Suppressor macrophage (primary cell): ENCODE measurements at regions not wholly inside any gene's neighbourhood (a gene's known extent, or its start where the extent isn't known, plus 50 kb on each side); places are given as distances from the start of the nearest gene placed in this dataset.
"Not testable (repeated sequence)": the region's sequence is repeated elsewhere in the genome, so short reads cannot be mapped to it uniquely, and the experiment has no call there.

ENCODE experiments used
- DNase-seq, 4 experiments: peaks; one replicate each; pipeline ENCODE4 v3.0.0-alpha.2; 2020 to 2022

GRCh38 chr1:82162486-82163420 lies 362.0 kb downstream of the ADGRL2 start:
- DNase-seq: peak in 2 of 4 experiments; percentile 12 to 41

DNA sequence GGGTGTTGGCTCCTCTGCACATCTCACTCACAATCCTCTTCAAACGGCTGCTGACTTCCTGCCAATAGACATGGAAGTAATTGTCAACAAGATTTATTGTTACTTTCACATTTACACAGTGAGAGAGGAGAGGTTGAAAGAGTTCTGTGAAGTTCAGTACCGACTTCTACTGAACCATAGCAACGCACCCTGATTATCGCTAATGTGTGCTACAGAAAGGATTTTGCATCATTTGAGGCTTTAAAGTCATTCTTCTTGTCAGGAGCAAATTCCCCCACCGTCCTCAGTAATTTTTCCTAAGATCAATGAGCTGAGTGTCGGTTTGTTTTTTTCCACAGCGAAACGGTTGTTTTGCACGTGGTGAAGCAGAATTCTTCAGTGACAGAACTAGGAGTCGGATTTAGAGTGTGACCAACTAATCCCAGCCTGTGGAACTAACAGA lies 361.0 kb downstream of the ADGRL2 start:
- DNase-seq: peak in 2 of 4 experiments; percentile 5 to 26

DNA sequence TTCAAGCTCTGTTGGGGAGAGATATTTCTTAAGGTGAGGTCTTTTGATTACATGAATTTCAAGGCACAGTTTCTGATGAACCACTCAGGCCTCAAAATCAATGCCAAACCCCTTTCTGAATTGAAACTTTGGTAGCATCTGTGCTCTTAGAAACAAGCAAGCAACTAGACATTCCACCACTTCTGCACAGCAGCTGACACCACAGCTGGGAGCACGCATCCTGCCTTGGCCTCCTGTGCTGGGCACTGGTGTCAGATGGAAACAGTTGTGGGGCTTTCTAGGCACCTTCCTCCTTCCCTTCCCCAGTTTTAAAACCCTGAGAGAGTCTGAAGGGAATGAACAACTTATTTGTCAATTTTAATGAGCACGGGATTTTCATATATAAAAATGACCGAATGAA lies 360.2 kb downstream of the ADGRL2 start:
- peak in 3 of 4 experiments; percentile 2 to 32 (median 9) for DNase-seq

- peak; percentile 37 to 81 (median 63) for DNase-seq
Observed at GRCh38 chr1:82160036-82160435, 359.3 kb downstream of the ADGRL2 start.

DNA sequence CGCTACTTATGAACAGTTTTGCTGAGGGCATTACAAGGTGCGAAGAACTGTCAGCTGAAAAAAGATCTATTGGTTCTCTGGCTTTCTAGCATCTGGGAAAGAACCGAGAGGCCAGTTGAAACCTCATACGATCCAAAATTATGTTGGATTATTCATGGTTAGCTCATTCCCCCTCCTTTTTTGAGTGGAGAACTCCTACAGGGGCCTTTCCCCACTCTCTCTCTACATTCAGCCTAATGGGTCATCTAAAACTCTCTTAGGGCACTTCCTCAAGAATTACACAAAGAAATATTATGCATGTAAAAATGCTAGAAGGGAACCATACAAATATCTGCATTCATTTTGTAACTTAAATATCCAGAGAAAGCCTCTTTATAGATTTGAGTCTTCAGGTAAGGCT lies 358.2 kb downstream of the ADGRL2 start:
- DNase-seq: peak in 2 of 4 experiments; percentile 17 to 21

DNA sequence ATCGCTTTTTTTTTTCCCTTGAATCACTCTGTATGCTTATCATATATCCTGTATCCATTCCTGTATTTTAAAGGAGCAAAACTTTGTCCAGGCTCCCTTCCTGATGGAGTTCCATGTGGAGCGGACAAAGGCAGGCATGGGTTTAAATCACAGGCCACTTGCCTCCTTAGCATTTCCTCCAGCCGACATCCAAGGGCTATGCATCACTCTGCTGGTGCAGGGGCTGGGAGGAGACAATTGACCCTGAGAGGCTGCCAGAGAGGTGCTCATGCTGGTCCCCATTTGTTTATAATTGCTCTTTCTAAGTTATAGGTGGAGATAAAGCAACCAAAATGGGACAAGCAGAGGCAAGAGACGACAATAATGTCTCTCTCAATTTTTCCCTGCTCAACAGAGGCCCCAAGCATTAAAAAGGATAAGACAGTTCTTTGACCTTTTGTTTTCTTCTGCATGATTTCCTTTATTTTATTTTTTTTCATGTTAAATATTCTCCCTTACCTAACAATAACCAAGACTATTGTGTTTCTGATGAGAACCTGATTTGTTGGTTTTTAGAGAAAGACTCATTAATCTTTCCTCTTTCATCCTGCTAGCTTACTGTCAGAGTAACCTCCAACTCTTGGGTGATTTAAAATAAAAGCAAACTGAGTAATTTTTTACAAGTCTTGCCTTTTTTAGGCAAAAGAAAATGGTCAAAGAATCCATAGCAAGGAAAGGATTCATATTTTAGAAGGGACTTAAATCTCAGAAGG lies 353.7 kb downstream of the ADGRL2 start:
- no peak for DNase-seq

DNA sequence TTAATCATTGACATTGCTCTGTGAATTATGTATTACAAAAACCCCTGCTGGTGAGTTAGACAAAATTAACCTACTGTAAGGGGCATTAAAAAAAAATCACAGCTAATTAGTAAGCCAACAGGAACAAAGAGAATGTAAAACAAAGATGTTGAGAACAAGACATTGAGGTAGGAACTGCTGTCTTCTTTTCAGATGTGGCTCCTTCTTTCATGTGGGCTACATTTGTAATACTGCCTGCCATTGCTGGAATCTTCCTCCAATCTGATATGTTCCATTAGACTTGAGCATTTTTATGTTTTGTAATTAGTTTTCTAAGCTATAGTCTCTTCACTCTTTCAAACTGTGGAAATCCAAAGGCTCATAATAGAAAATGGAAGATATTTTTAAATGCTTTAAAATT lies 353.0 kb downstream of the ADGRL2 start:
- no peak for DNase-seq

GRCh38 chr1:82153272-82153629 lies 352.5 kb downstream of the ADGRL2 start:
- no peak for DNase-seq

- peak in 1 of 4 experiments; percentile 14 for DNase-seq
Observed at GRCh38 chr1:82152356-82153271, 351.9 kb downstream of the ADGRL2 start.

DNA sequence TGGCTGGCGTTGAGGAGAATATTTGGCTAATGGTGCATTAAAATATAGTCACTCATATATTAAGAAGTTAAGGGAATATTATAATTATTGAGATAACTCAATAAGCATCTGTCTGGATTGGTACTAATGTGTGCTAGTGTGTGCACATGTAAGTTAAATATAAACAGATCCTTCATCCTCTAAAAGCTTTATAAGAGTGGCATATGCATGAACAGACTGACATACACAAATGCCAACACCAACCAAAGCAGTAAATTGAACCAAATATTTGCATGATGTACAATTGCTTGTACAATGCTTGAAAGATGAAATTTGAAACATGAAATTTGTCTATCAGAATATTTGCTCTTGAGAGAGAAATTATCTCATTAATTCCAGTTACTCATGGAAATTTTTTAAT lies 344.9 kb downstream of the ADGRL2 start:
- DNase-seq: no peak

- DNase-seq: no peak
Observed at GRCh38 chr1:82143108-82143833, 342.5 kb downstream of the ADGRL2 start.

DNA sequence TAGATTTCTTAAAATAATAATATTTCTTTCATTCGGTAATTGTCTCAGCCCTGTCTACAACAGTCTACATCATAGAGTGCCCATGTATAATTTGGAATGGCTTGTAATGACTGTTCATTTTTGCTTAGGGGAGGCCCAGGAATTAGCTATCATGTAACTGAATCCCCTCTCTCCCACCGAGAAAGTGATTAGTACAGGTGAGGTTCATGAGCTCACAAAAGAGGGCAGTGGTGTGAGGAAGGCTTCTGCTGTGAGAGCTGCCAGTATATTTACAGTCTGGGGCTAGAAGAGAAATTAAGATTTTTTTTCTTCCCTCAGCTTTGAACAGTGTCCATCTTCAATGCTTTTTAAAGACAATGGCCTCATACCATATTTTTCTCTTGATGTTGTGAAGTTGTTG lies 340.7 kb downstream of the ADGRL2 start:
- no peak for DNase-seq

DNA sequence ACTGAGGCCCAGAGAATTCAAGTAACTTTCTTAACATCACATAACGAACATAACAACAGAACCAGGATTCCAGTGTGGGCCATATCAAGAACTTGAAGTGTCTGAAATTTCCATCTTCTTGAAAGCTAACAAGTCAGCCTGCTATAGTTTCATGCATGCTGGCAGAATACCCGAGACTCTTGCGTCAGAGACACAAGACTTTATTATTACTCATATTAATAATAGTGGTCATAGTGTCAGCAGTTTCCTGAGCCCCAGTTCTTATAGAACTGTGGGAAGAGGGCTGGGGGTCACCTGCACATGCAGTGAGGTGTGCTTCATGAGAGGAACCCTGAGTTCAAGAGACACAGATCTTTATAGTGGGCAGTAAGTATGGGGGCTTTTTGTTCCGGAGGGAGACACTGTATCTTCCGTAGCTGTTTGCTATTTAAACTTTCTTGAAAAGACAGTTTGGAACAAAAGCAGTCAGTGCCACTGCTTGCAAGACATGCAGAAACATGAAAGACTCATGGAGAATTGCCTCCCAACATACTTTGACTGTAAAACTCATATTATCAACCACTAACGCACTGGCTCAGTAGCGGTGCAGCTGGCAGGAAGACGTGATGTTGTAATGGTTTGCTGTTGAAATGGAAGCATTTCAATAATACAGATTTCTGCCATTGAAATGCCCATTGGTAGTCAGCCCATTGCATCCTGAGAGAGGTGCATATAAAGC lies 339.2 kb downstream of the ADGRL2 start:
- no peak for DNase-seq

GRCh38 chr1:82136351-82136750 lies 335.6 kb downstream of the ADGRL2 start:
- not testable (repeated sequence) for DNase-seq

DNA sequence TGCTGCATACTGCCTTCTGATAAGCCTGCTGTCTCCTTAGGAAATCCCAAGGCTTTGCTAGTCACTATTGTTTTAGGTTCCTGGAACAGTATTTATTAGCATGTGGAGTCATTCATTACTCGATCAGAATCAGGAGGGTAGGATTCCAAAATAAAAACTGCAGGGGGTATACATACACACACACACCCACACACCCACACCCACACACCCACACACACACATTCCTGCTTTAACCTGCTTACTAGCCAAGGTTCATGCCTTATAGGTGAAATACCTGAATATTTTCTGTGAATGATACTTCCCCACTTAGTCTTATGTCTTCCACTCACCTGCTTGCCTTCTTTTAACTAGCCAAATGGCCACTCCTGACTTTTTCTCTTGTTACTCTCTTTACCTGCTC lies 325.1 kb downstream of the ADGRL2 start:
- no peak for DNase-seq

DNA sequence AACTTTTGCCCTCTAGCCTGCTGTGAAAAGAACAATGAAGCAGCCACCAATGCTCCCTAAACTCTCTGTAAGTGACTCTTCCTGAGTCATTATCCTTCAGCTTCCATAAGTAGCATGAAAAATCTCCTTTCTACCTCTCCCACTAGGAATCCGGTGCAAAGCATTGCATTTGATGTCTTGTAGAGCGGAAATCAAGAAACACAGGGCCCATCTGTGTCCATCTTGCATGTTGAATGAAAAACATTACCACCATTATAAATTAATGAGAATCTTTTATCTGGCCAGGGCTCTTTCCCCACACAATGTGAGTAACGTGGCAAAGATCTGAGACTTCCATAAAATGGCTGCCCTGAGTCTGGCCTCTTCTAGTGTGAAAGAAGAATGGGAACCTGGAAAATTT lies 324.4 kb downstream of the ADGRL2 start:
- DNase-seq: no peak

- DNase-seq: no peak
Observed at GRCh38 chr1:82121421-82121820, 320.7 kb downstream of the ADGRL2 start.

GRCh38 chr1:82116105-82116504 lies 315.4 kb downstream of the ADGRL2 start:
- DNase-seq: no peak

GRCh38 chr1:82114887-82115286 lies 314.2 kb downstream of the ADGRL2 start:
- no peak for DNase-seq

GRCh38 chr1:82110366-82111254 lies 309.9 kb downstream of the ADGRL2 start:
- no peak for DNase-seq
